Liver (tissue), 8 donors: ENCODE measurements at regions not wholly inside any gene's neighbourhood (a gene's known extent, or its start where the extent isn't known, plus 50 kb on each side); places are given as distances from the start of the nearest gene placed in this dataset.

Experiments
- DNase-seq: peaks from one replicate; pipeline ENCODE4 v3.0.0-alpha.2; 2017; ENCODE audit warnings: low spot score
- H3K27ac ChIP-seq, 2 donors: one replicate each; pipeline ENCODE4 v1.7.0; 2013; ENCODE audit warnings: inconsistent platforms in 2 of 2, low read length in 2 of 2, control low read depth in 1 of 2, low read depth in 1 of 2, mild to moderate bottlenecking in 1 of 2
- H3K27me3 ChIP-seq, 4 donors: one replicate each; pipeline versions ENCODE4 v1.6.1 to v1.7.0; 2013; ENCODE audit warnings: low read length in 3 of 4, inconsistent platforms in 1 of 4, mild to moderate bottlenecking in 1 of 4, moderate library complexity in 1 of 4; ENCODE audit not compliant: control insufficient read depth in 4 of 4, insufficient read depth in 4 of 4
- H3K36me3 ChIP-seq, 4 donors: one replicate each; pipeline versions ENCODE4 v1.6.1 to v1.7.0; 2013; ENCODE audit warnings: low read length in 3 of 4, mild to moderate bottlenecking in 3 of 4, low read depth in 1 of 4, moderate library complexity in 1 of 4; ENCODE audit not compliant: control insufficient read depth in 4 of 4, insufficient read depth in 3 of 4
- H3K4me1 ChIP-seq, 4 donors: one replicate each; pipeline versions ENCODE4 v1.6.1 to v1.7.0; 2013; ENCODE audit warnings: low read length in 3 of 4, mild to moderate bottlenecking in 3 of 4, moderate library complexity in 1 of 4; ENCODE audit not compliant: control insufficient read depth in 4 of 4, insufficient read depth in 4 of 4
- H3K4me3 ChIP-seq, 3 donors: one replicate each; pipeline versions ENCODE4 v1.6.1 to v1.7.0; 2013; ENCODE audit warnings: low read length in 3 of 3, control low read depth in 1 of 3, low read depth in 1 of 3, mild to moderate bottlenecking in 1 of 3
- H3K9ac ChIP-seq, 2 donors: one replicate each; pipeline ENCODE4 v1.7.0; 2013; ENCODE audit warnings: low read length in 2 of 2, mild to moderate bottlenecking in 2 of 2, moderate library complexity in 2 of 2, control low read depth in 1 of 2, low read depth in 1 of 2
- H3K9me3 ChIP-seq, 4 donors: one replicate each; pipeline versions ENCODE4 v1.6.1 to v1.7.0; 2013; ENCODE audit warnings: low read length in 3 of 4; ENCODE audit not compliant: control insufficient read depth in 4 of 4
- EGR1 ChIP-seq, 2 donors: IDR thresholded peaks; 2 replicates each; pipeline ENCODE4 v1.6.1; 2016 to 2018; ENCODE audit warnings: antibody characterized with exemption in 2 of 2, low read depth in 2 of 2
- FOXA1 ChIP-seq: IDR thresholded peaks from 2 replicates; pipeline ENCODE4 v1.6.1; 2016; ENCODE audit warnings: antibody characterized with exemption
- FOXA2 ChIP-seq: IDR thresholded peaks from 2 replicates; pipeline ENCODE4 v1.6.1; 2016; ENCODE audit warnings: antibody characterized with exemption
- GABPA ChIP-seq, 2 donors: IDR thresholded peaks in 1 of 2; conservative IDR thresholded peaks in 1 of 2; 2 replicates each; pipeline ENCODE4 v1.6.1; 2016; ENCODE audit warnings: antibody characterized with exemption in 2 of 2, mild to moderate bottlenecking in 1 of 2, moderate library complexity in 1 of 2
- HNF4A ChIP-seq, 2 donors: conservative IDR thresholded peaks; 2 replicates each; pipeline ENCODE4 v1.6.1; 2016; ENCODE audit warnings: antibody characterized with exemption in 2 of 2, mild to moderate bottlenecking in 2 of 2
- HNF4G ChIP-seq: IDR thresholded peaks from 2 replicates; pipeline ENCODE4 v1.6.1; 2016; ENCODE audit warnings: antibody characterized with exemption
- JUND ChIP-seq, 2 donors: IDR thresholded peaks; 2 replicates each; pipeline ENCODE4 v1.6.1; 2016; ENCODE audit warnings: antibody characterized with exemption in 2 of 2
- NR2F2 ChIP-seq: IDR thresholded peaks from 2 replicates; pipeline ENCODE4 v1.6.1; 2016; ENCODE audit warnings: antibody characterized with exemption
- RAD21 ChIP-seq, 2 donors: IDR thresholded peaks; 2 replicates each; pipeline ENCODE4 v1.6.1; 2016; ENCODE audit warnings: antibody characterized with exemption in 2 of 2, mild to moderate bottlenecking in 2 of 2
- RXRA ChIP-seq, 2 donors: IDR thresholded peaks; 2 replicates each; pipeline ENCODE4 v1.6.1; 2017 to 2018; ENCODE audit warnings: antibody characterized with exemption in 2 of 2, mild to moderate bottlenecking in 1 of 2
- SP1 ChIP-seq: IDR thresholded peaks from 2 replicates; pipeline ENCODE4 v1.6.1; 2018; ENCODE audit warnings: antibody characterized with exemption, mild to moderate bottlenecking
- TAF1 ChIP-seq: conservative IDR thresholded peaks from 2 replicates; pipeline ENCODE4 v1.6.1; 2016; ENCODE audit warnings: antibody characterized with exemption, mild to moderate bottlenecking
- YY1 ChIP-seq: IDR thresholded peaks from 2 replicates; pipeline ENCODE4 v1.6.1; 2016; ENCODE audit warnings: antibody characterized with exemption, mild to moderate bottlenecking
- ZBTB33 ChIP-seq: IDR thresholded peaks from 2 replicates; pipeline ENCODE4 v1.6.1; 2016; ENCODE audit warnings: antibody characterized with exemption
- WGBS: extraction: QIAGEN DNeasy Blood & Tissue Kit; methylation state at CpG from one replicate; pipeline ENCODE4 v1.1.7; 2013; 5-methylcytosine and 5-hydroxymethylcytosine counted together
- TF ChIP-seq, protein P1 (sequence below): IDR thresholded peaks from 2 replicates; pipeline ENCODE4 v1.6.1; 2016; ENCODE audit warnings: antibody characterized with exemption
- TF ChIP-seq, protein P2 (sequence below): fragments of 150-350 bp; IDR thresholded peaks from 2 replicates; pipeline ENCODE4 v1.5.1; 2017; ENCODE audit warnings: improper control_type of control experiment, low read depth, low read length; ENCODE audit not compliant: missing input control
- TF ChIP-seq, protein P3 (sequence below): IDR thresholded peaks from 2 replicates; pipeline ENCODE4 v1.6.1; 2016; ENCODE audit warnings: antibody characterized with exemption, mild to moderate bottlenecking
- TF ChIP-seq, protein P4 (sequence below): IDR thresholded peaks from 2 replicates; pipeline ENCODE4 v1.6.1; 2016; ENCODE audit warnings: antibody characterized with exemption
- donor health status: healthy.
- donor health status: healthy.
- donor health status: healthy.
- donor health status: healthy.
- donor health status: healthy.

- Histone ChIP-seq H3K4me3 (no peak overlapping the region), H3K9me3 (no peaks in the 10 kb centered on the region), H3K27ac (no peak overlapping the region), H3K4me1 (no peaks in the 10 kb centered on the region), H3K36me3 (no peaks in the 10 kb centered on the region), H3K27me3 (no peaks in the 10 kb centered on the region), H3K9ac (no peak overlapping the region)
- WGBS: 92% methylated on average over 1 of the region's 1 CpG
- DNase-seq: no peak
- TF ChIP-seq, protein P1, sequence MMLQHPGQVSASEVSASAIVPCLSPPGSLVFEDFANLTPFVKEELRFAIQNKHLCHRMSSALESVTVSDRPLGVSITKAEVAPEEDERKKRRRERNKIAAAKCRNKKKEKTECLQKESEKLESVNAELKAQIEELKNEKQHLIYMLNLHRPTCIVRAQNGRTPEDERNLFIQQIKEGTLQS: no peak
- TF ChIP-seq YY1: no peak
- TF ChIP-seq TAF1: no peak
- TF ChIP-seq RAD21 (IDR thresholded peaks at IDR 0.05): no peak
- TF ChIP-seq, protein P2, sequence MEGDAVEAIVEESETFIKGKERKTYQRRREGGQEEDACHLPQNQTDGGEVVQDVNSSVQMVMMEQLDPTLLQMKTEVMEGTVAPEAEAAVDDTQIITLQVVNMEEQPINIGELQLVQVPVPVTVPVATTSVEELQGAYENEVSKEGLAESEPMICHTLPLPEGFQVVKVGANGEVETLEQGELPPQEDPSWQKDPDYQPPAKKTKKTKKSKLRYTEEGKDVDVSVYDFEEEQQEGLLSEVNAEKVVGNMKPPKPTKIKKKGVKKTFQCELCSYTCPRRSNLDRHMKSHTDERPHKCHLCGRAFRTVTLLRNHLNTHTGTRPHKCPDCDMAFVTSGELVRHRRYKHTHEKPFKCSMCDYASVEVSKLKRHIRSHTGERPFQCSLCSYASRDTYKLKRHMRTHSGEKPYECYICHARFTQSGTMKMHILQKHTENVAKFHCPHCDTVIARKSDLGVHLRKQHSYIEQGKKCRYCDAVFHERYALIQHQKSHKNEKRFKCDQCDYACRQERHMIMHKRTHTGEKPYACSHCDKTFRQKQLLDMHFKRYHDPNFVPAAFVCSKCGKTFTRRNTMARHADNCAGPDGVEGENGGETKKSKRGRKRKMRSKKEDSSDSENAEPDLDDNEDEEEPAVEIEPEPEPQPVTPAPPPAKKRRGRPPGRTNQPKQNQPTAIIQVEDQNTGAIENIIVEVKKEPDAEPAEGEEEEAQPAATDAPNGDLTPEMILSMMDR: no peak
- TF ChIP-seq HNF4A (conservative IDR thresholded peaks at IDR 0.05): no peak
- TF ChIP-seq GABPA (IDR thresholded peaks at IDR 0.05 in 1 of 2, conservative IDR thresholded peaks at IDR 0.05 in 1 of 2): no peak
- TF ChIP-seq SP1: no peak
- TF ChIP-seq JUND (IDR thresholded peaks at IDR 0.05): no peak
- TF ChIP-seq EGR1 (IDR thresholded peaks at IDR 0.05; ENCODE audit: low read depth in 2 of 2): no peak
- no peak for TF ChIP-seq ZBTB33
- TF ChIP-seq, protein P3, sequence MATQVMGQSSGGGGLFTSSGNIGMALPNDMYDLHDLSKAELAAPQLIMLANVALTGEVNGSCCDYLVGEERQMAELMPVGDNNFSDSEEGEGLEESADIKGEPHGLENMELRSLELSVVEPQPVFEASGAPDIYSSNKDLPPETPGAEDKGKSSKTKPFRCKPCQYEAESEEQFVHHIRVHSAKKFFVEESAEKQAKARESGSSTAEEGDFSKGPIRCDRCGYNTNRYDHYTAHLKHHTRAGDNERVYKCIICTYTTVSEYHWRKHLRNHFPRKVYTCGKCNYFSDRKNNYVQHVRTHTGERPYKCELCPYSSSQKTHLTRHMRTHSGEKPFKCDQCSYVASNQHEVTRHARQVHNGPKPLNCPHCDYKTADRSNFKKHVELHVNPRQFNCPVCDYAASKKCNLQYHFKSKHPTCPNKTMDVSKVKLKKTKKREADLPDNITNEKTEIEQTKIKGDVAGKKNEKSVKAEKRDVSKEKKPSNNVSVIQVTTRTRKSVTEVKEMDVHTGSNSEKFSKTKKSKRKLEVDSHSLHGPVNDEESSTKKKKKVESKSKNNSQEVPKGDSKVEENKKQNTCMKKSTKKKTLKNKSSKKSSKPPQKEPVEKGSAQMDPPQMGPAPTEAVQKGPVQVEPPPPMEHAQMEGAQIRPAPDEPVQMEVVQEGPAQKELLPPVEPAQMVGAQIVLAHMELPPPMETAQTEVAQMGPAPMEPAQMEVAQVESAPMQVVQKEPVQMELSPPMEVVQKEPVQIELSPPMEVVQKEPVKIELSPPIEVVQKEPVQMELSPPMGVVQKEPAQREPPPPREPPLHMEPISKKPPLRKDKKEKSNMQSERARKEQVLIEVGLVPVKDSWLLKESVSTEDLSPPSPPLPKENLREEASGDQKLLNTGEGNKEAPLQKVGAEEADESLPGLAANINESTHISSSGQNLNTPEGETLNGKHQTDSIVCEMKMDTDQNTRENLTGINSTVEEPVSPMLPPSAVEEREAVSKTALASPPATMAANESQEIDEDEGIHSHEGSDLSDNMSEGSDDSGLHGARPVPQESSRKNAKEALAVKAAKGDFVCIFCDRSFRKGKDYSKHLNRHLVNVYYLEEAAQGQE: no peak
- no peak for TF ChIP-seq RXRA (IDR thresholded peaks at IDR 0.05)
- no peak for TF ChIP-seq HNF4G
- TF ChIP-seq NR2F2: no peak
- TF ChIP-seq FOXA2: no peak
- no peak for TF ChIP-seq FOXA1
- TF ChIP-seq, protein P4, sequence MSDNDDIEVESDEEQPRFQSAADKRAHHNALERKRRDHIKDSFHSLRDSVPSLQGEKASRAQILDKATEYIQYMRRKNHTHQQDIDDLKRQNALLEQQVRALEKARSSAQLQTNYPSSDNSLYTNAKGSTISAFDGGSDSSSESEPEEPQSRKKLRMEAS: no peak
Observed at GRCh38 chr2:84170979-84171378, 288.1 kb downstream of the SUCLG1 start.

DNA sequence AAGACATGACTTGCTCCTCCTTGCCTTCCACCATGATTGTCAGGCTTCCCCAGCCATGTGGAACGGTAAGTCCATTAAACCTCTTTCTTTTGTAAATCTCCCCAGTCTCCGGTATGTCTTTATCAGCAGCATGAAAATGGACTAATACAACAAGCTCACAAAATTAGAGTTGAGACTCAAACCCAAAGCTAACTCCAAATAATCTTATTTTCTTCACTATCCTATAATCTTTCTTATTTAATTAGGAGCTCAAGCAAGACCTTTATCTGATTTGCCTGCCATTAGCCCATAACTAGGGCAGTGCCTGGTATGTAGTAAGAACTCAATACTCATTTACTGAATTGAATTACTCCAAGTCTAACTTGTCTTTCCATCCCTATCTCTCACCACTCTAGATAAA lies 289.2 kb downstream of the SUCLG1 start:
- Histone ChIP-seq H3K4me1 (no peaks in the 10 kb centered on the region), H3K27ac (no peak overlapping the region), H3K9ac (no peak overlapping the region), H3K4me3 (no peak overlapping the region), H3K27me3 (no peaks in the 10 kb centered on the region), H3K36me3 (no peaks in the 10 kb centered on the region), H3K9me3 (no peaks in the 10 kb centered on the region)
- no peak for DNase-seq
- WGBS: 95% methylated on average over 2 of the region's 2 CpGs
- TF ChIP-seq JUND (IDR thresholded peaks at IDR 0.05): no peak
- TF ChIP-seq RXRA (IDR thresholded peaks at IDR 0.05): no peak
- TF ChIP-seq HNF4A (conservative IDR thresholded peaks at IDR 0.05): no peak
- TF ChIP-seq GABPA (IDR thresholded peaks at IDR 0.05 in 1 of 2, conservative IDR thresholded peaks at IDR 0.05 in 1 of 2): no peak
- TF ChIP-seq, protein P2: no peak
- no peak for TF ChIP-seq NR2F2
- TF ChIP-seq SP1: no peak
- no peak for TF ChIP-seq HNF4G
- TF ChIP-seq, protein P1: no peak
- no peak for TF ChIP-seq EGR1 (IDR thresholded peaks at IDR 0.05; ENCODE audit: low read depth in 2 of 2)
- no peak for TF ChIP-seq FOXA1
- TF ChIP-seq ZBTB33: no peak
